CD14-positive monocyte (primary cell): ENCODE measurements at regions not wholly inside any gene's neighbourhood (a gene's known extent, or its start where the extent isn't known, plus 50 kb on each side); places are given as distances from the start of the nearest gene placed in this dataset.

Experiments used
- DNase-seq, 3 donors: peaks; one replicate each; pipeline ENCODE4 v3.0.0-alpha.2; 2011 to 2022
- H2AFZ ChIP-seq: 2 replicates; pipeline ENCODE4 v1.6.0; 2012; ENCODE audit warnings: mild to moderate bottlenecking, low read depth, low read length, inconsistent platforms; ENCODE audit not compliant: insufficient read depth, poor library complexity, severe bottlenecking
- H3K27ac ChIP-seq, 2 donors: 1 replicate in 1 of 2; 2 replicates in 1 of 2; pipeline ENCODE4 v1.5.1; 2012 to 2013; ENCODE audit warnings: low read length in 2 of 2, control low read depth in 1 of 2, inconsistent platforms in 1 of 2, low read depth in 1 of 2, mild to moderate bottlenecking in 1 of 2
- H3K27me3 ChIP-seq, 2 donors: one replicate each; pipeline versions ENCODE4 v1.6.0 to v1.6.1; 2011 to 2013; ENCODE audit warnings: low read length in 2 of 2; ENCODE audit not compliant: control insufficient read depth in 2 of 2, insufficient read depth in 2 of 2
- H3K36me3 ChIP-seq, 2 donors: replicated peaks in 1 of 2; 1 replicate in 1 of 2; 2 replicates in 1 of 2; pipeline versions ENCODE4 v1.5.1 to v1.6.1; 2012 to 2013; ENCODE audit warnings: low read length in 2 of 2, control low read depth in 1 of 2, inconsistent platforms in 1 of 2, mild to moderate bottlenecking in 1 of 2; ENCODE audit not compliant: insufficient read depth in 2 of 2, control insufficient read depth in 1 of 2
- H3K4me1 ChIP-seq, 2 donors: 1 replicate in 1 of 2; 2 replicates in 1 of 2; pipeline versions ENCODE4 v1.5.1 to v1.6.1; 2012 to 2013; ENCODE audit warnings: low read length in 2 of 2, control low read depth in 1 of 2, inconsistent platforms in 1 of 2, mild to moderate bottlenecking in 1 of 2, moderate library complexity in 1 of 2; ENCODE audit not compliant: insufficient read depth in 2 of 2, control insufficient read depth in 1 of 2
- H3K4me2 ChIP-seq: replicated peaks from 2 replicates; pipeline ENCODE3; 2012; ENCODE audit warnings: low read length, moderate library complexity, mild to moderate bottlenecking; ENCODE audit not compliant: poor library complexity, severe bottlenecking; ENCODE audit errors: extremely low read depth
- H3K4me3 ChIP-seq, 3 experiments: fragments of 200-600 bp in 1 of 3; sonication (generic) in 1 of 3; replicated peaks in 1 of 3; 1 replicate in 2 of 3; 2 replicates in 1 of 3; pipeline ENCODE4 v1.5.1; 2011 to 2013; ENCODE audit warnings: low read length in 3 of 3, mild to moderate bottlenecking in 3 of 3, control low read depth in 2 of 3, low read depth in 2 of 3, inconsistent platforms in 1 of 3, moderate library complexity in 1 of 3
- H3K79me2 ChIP-seq: 2 replicates; pipeline ENCODE4 v1.6.0; 2012; ENCODE audit warnings: mild to moderate bottlenecking, control low read depth, inconsistent platforms, low read length, moderate library complexity; ENCODE audit not compliant: insufficient read depth
- H3K9ac ChIP-seq: 2 replicates; pipeline ENCODE4 v1.6.0; 2017; ENCODE audit warnings: low read length, mild to moderate bottlenecking; ENCODE audit not compliant: insufficient read depth, poor library complexity, severe bottlenecking
- H3K9me3 ChIP-seq, 2 donors: replicated peaks in 1 of 2; 1 replicate in 1 of 2; 2 replicates in 1 of 2; pipeline versions ENCODE4 v1.5.1 to v1.6.1; 2012 to 2013; ENCODE audit warnings: low read length in 2 of 2, control low read depth in 1 of 2; ENCODE audit not compliant: control insufficient read depth in 1 of 2, insufficient read depth in 1 of 2
- H4K20me1 ChIP-seq: 2 replicates; pipeline ENCODE4 v1.6.0; 2012; ENCODE audit warnings: mild to moderate bottlenecking, low read length, control low read depth, moderate library complexity; ENCODE audit not compliant: insufficient read depth
- H3K27ac Mint-ChIP-seq, 7 donors: one replicate each; pipeline ENCODE4 v1.8.0; 2020; ENCODE audit warnings: mild to moderate bottlenecking in 7 of 7, mixed read lengths in 7 of 7, moderate library complexity in 6 of 7, inconsistent platforms in 2 of 7
- H3K27me3 Mint-ChIP-seq, 3 donors: one replicate each; pipeline ENCODE4 v1.8.0; 2021 to 2022; ENCODE audit warnings: low read depth in 3 of 3, mild to moderate bottlenecking in 3 of 3, mixed read lengths in 3 of 3, moderate library complexity in 3 of 3, inconsistent platforms in 1 of 3
- H3K36me3 Mint-ChIP-seq, 2 donors: one replicate each; pipeline ENCODE4 v1.8.0; 2020; ENCODE audit warnings: mixed read lengths in 2 of 2, inconsistent platforms in 1 of 2, mild to moderate bottlenecking in 1 of 2
- H3K4me1 Mint-ChIP-seq: one replicate; pipeline ENCODE4 v1.8.0; 2020; ENCODE audit warnings: mild to moderate bottlenecking, mixed read lengths
- H3K4me3 Mint-ChIP-seq, 2 donors: one replicate each; pipeline ENCODE4 v1.8.0; 2020; ENCODE audit warnings: mild to moderate bottlenecking in 2 of 2, mixed read lengths in 2 of 2, moderate library complexity in 1 of 2
- H3K9me3 Mint-ChIP-seq, 7 donors: one replicate each; pipeline ENCODE4 v1.8.0; 2020 to 2022; ENCODE audit warnings: mixed read lengths in 7 of 7, mild to moderate bottlenecking in 6 of 7, moderate library complexity in 6 of 7, inconsistent platforms in 2 of 7
- WGBS: methylation state at CpG from one replicate; pipeline ENCODE4 v1.1.5; 2013; ENCODE audit warnings: missing lambda C conversion rate; ENCODE audit not compliant: insufficient coverage; 5-methylcytosine and 5-hydroxymethylcytosine counted together
- intact Hi-C, 2 donors: fragments of 100-400 bp; cut with micrococcal nuclease; formaldehyde crosslinking; loops; one replicate each; pipeline versions ENCODE4 v1.15.0 to v1.15.1; 2023
- TF ChIP-seq, protein P1 (sequence below): fragments of 200-600 bp; IDR thresholded peaks from one replicate; pipeline ENCODE4 v1.8.0; 2022; ENCODE audit warnings: antibody characterized with exemption, mild to moderate bottlenecking

DNA sequence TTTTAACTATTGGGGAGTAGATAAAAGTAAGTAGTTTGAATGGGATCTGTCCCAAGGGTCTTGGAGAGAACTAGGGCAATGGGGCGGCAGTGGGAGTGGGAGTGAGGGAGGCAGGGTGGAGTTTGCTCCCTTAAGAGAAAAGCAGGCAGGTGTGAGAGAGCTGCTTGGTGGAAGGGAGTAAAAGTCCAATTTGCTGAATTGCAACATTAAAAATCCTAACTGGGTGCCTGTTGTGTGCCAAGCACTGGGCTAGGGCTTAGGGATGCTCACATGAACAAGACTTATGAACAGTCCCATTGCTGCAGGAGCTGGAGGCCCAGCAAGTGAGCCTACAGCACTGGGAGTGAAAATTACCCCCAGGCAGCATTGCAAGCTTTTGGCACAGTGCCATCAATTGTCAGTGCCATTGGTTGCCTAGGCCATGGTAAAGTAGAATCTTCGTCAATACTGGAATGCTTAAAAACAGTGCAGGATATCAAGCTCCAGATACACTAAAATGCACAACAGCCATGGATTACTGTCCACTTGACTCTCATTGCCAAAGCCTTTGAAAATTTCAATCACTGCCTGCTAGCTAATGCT is 277.7 kb upstream of the JARID2 start:
- Histone ChIP-seq H3K36me3 (no peaks in the 10 kb centered on the region), H3K79me2 (no peaks in the 10 kb centered on the region), H4K20me1 (no peaks in the 10 kb centered on the region), H3K4me2 (no peak overlapping the region), H3K9ac (no peak overlapping the region), H3K4me3 (no peak overlapping the region), H3K4me1 (peaks cover 21 to 31% of the 10 kb centered on the region in 2 donors), H3K27me3 (no peaks in the 10 kb centered on the region), H2AFZ (peak overlapping the region; percentile 29), H3K27ac (peak overlapping the region in 1 of 2 donors; percentile 80), H3K9me3 (peaks cover 0 to 4% of the 10 kb centered on the region in 2 donors)
- H3K9me3 Mint-ChIP-seq, result peaks cover 4 to 8% (median 5%) of the 10 kb centered on the region in 7 donors
- TF ChIP-seq, protein P1, sequence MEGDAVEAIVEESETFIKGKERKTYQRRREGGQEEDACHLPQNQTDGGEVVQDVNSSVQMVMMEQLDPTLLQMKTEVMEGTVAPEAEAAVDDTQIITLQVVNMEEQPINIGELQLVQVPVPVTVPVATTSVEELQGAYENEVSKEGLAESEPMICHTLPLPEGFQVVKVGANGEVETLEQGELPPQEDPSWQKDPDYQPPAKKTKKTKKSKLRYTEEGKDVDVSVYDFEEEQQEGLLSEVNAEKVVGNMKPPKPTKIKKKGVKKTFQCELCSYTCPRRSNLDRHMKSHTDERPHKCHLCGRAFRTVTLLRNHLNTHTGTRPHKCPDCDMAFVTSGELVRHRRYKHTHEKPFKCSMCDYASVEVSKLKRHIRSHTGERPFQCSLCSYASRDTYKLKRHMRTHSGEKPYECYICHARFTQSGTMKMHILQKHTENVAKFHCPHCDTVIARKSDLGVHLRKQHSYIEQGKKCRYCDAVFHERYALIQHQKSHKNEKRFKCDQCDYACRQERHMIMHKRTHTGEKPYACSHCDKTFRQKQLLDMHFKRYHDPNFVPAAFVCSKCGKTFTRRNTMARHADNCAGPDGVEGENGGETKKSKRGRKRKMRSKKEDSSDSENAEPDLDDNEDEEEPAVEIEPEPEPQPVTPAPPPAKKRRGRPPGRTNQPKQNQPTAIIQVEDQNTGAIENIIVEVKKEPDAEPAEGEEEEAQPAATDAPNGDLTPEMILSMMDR, result no peak
- peaks cover 38% of the 10 kb centered on the region for H3K4me1 Mint-ChIP-seq
- 100% methylated on average over 2 of the region's 2 CpGs for WGBS
- H3K27ac Mint-ChIP-seq, result peak overlapping the region in 4 of 7 donors; percentile 5 to 93 (median 56)
- H3K27me3 Mint-ChIP-seq, result no peaks in the 10 kb centered on the region
- H3K4me3 Mint-ChIP-seq, result no peak overlapping the region
- intact Hi-C loops, result loop anchor here in 1 of 2 donors (5.0 kb wide), 1 partner anchor 86 kb away; no protein-coding TSS in a partner anchor
- DNase-seq, result no peak
- H3K36me3 Mint-ChIP-seq, result peaks cover 4 to 9% of the 10 kb centered on the region in 2 donors

DNA sequence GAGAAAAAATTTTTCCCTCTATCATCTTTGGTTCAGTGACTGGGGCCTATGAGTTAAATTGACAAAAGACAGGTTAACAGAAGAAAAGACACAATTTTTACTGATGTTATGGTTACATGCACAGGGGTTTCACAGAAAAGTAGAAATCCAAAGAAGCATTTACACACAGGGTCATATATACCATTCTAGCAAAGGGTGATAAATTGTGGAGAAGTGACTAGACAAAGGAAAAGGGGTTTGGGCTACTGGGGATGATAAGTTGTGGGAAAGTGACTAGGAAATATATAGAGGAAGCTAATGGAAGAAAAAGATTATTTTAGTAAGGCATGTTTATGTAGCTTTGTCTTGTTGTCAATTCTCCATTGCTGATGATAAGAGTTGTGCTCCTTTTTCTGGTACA is 276.7 kb upstream of the JARID2 start:
- Histone ChIP-seq H2AFZ (no peak overlapping the region), H3K9me3 (peaks cover 0 to 4% of the 10 kb centered on the region in 2 donors), H3K27ac (no peak overlapping the region), H3K9ac (no peak overlapping the region), H3K4me1 (peaks cover 21 to 32% of the 10 kb centered on the region in 2 donors), H3K4me3 (no peak overlapping the region), H3K4me2 (no peak overlapping the region), H4K20me1 (no peaks in the 10 kb centered on the region), H3K27me3 (no peaks in the 10 kb centered on the region), H3K36me3 (no peaks in the 10 kb centered on the region), H3K79me2 (no peaks in the 10 kb centered on the region)
- Mint-ChIP-seq H3K36me3 (peaks cover 4 to 9% of the 10 kb centered on the region in 2 donors), H3K4me1 (peaks cover 37% of the 10 kb centered on the region), H3K4me3 (no peak overlapping the region), H3K27ac (no peak overlapping the region), H3K9me3 (peaks cover 4 to 8% (median 5%) of the 10 kb centered on the region in 7 donors), H3K27me3 (no peaks in the 10 kb centered on the region)
- intact Hi-C loops, result loop anchor here in 1 of 2 donors (5.0 kb wide), 1 partner anchor 87 kb away; no protein-coding TSS in a partner anchor
- no peak for DNase-seq
- TF ChIP-seq, protein P1, result no peak
